GM12891 (cell line): ENCODE measurements at regions not wholly inside any gene's neighbourhood (a gene's known extent, or its start where the extent isn't known, plus 50 kb on each side); places are given as distances from the start of the nearest gene placed in this dataset.

ENCODE experiments used
- POLR2A ChIP-seq: IDR thresholded peaks from 2 replicates; pipeline ENCODE4 v1.6.1; 2011; ENCODE audit warnings: low read depth, low read length, control low read depth
- SPI1 ChIP-seq: IDR thresholded peaks from 2 replicates; pipeline ENCODE4 v1.6.1; 2011; ENCODE audit warnings: low read depth, low read length, control low read depth

GRCh38 chr2:147712051-147712450 is 132.8 kb upstream of the ACVR2A start:
- TF ChIP-seq POLR2A (no peak), SPI1 (no peak)
